Upper lobe of left lung (tissue), 4 donors: ENCODE measurements at regions not wholly inside any gene's neighbourhood (a gene's known extent, or its start where the extent isn't known, plus 50 kb on each side); places are given as distances from the start of the nearest gene placed in this dataset.

Experiments
- EP300 ChIP-seq, 4 donors: sonication (generic); formaldehyde crosslinking; IDR thresholded peaks; one replicate each; pipeline ENCODE4 v1.5.1; 2017; ENCODE audit warnings: antibody characterized with exemption in 4 of 4, control low read depth in 2 of 4
- POLR2A ChIP-seq, 4 donors: fragments of 450-650 bp; IDR thresholded peaks; one replicate each; pipeline ENCODE4 v1.5.1; 2016 to 2017; ENCODE audit warnings: antibody characterized with exemption in 4 of 4, mild to moderate bottlenecking in 2 of 4
- POLR2AphosphoS5 ChIP-seq, 2 donors: sonication (generic); formaldehyde crosslinking; IDR thresholded peaks; one replicate each; pipeline ENCODE4 v1.5.1; 2017; ENCODE audit warnings: antibody characterized with exemption in 2 of 2
- TF ChIP-seq, protein P1 (sequence below), 6 experiments: fragments of 450-650 bp in 4 of 6; fragments of 200-600 bp in 2 of 6; sonication (generic) in 2 of 6; IDR thresholded peaks; one replicate each; pipeline ENCODE4 v1.5.1; 2016 to 2019; ENCODE audit warnings: antibody characterized with exemption in 6 of 6

DNA sequence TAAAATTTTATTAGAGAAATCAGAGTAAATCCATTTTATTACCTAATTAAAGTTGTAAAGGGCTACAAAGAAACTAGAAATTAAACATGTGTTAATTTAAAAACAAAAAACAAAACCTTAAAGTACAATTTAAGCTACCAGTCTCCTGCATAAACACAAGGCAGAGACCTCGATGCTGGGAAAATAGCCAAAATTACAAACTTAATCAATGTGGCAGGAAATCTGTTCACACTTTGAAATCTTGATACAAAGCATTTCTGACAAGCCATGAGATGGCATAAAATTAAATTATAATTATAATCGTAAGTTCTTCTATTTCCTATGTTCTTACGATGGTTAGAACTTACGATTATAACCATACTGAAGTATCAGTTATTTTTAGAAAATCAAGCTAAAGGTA, 158.0 kb upstream of the FREM1 start:
- TF ChIP-seq, protein P1, sequence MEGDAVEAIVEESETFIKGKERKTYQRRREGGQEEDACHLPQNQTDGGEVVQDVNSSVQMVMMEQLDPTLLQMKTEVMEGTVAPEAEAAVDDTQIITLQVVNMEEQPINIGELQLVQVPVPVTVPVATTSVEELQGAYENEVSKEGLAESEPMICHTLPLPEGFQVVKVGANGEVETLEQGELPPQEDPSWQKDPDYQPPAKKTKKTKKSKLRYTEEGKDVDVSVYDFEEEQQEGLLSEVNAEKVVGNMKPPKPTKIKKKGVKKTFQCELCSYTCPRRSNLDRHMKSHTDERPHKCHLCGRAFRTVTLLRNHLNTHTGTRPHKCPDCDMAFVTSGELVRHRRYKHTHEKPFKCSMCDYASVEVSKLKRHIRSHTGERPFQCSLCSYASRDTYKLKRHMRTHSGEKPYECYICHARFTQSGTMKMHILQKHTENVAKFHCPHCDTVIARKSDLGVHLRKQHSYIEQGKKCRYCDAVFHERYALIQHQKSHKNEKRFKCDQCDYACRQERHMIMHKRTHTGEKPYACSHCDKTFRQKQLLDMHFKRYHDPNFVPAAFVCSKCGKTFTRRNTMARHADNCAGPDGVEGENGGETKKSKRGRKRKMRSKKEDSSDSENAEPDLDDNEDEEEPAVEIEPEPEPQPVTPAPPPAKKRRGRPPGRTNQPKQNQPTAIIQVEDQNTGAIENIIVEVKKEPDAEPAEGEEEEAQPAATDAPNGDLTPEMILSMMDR (IDR thresholded peaks at IDR 0.05) = no peak
- TF ChIP-seq POLR2A (IDR thresholded peaks at IDR 0.05) (no peak), EP300 (IDR thresholded peaks at IDR 0.05) (no peak), POLR2AphosphoS5 (IDR thresholded peaks at IDR 0.05) (no peak)
